ENCODE measurements at regions not wholly inside any gene's neighbourhood (a gene's known extent, or its start where the extent isn't known, plus 50 kb on each side); places are given as distances from the start of the nearest gene placed in this dataset.

GRCh38 chr14:34164162-34164864 lies 213.4 kb upstream of the EGLN3 start:
- TF ChIP-seq SUZ12 (IDR thresholded peaks at IDR 0.05; ENCODE audit: extremely low read depth, insufficient read depth, insufficient read length): no peak
- TF ChIP-seq ZNF274 (IDR thresholded peaks at IDR 0.05; ENCODE audit: low read depth, low read length): no peak

Data from NT2/D1 (cell line).